ENCODE measurements at regions not wholly inside any gene's neighbourhood (a gene's known extent, or its start where the extent isn't known, plus 50 kb on each side); places are given as distances from the start of the nearest gene placed in this dataset.

GRCh38 chr2:177124371-177124770 is 88.2 kb upstream of the HNRNPA3 start:
- no peaks in the 10 kb centered on the region for H3K27me3 ChIP-seq (ENCODE audit: insufficient read depth, low read length, poor library complexity)
- no peaks in the 10 kb centered on the region for H3K4me1 ChIP-seq (ENCODE audit: control insufficient read depth, low read depth, low read length)
- H3K4me3 ChIP-seq (ENCODE audit: low read length): no peak overlapping the region
- H3K4me2 ChIP-seq (ENCODE audit: low read length): no peak overlapping the region
- H3K36me3 ChIP-seq (ENCODE audit: control insufficient read depth, insufficient read depth, low read length): no peaks in the 10 kb centered on the region
- H4K5ac ChIP-seq (ENCODE audit: low read length): no peak overlapping the region
- no peak overlapping the region for H3K23ac ChIP-seq (ENCODE audit: low read length)
- no peak overlapping the region for H3K9ac ChIP-seq (ENCODE audit: low read length)
- no peak overlapping the region for H3K18ac ChIP-seq (ENCODE audit: low read length)
- H2BK15ac ChIP-seq (replicated peaks; ENCODE audit: low read depth): no peak overlapping the region
- no peaks in the 10 kb centered on the region for H3K79me1 ChIP-seq (ENCODE audit: low read length)
- H2AK5ac ChIP-seq (ENCODE audit: low read length): no peak overlapping the region
- DNase-seq: no peak
- H4K8ac ChIP-seq (ENCODE audit: low read depth, low read length): no peak overlapping the region
- no peak overlapping the region for H3K56ac ChIP-seq (ENCODE audit: low read length)
- no peak overlapping the region for H3K4ac ChIP-seq (ENCODE audit: low read depth, low read length)
- no peak overlapping the region for H3K27ac ChIP-seq (ENCODE audit: low read depth, low read length)
- H3K79me2 ChIP-seq (ENCODE audit: control insufficient read depth, insufficient read depth, low read length): no peaks in the 10 kb centered on the region
- no peak overlapping the region for H2BK5ac ChIP-seq (ENCODE audit: low read length)
- no peak overlapping the region for H2BK120ac ChIP-seq (ENCODE audit: low read depth, low read length)
- no CpG with 5 or more reads among the region's 2 CpGs for WGBS (ENCODE audit: extremely low coverage, insufficient coverage, low lambda C conversion rate)

- no peaks in the 10 kb centered on the region for H3K4me1 ChIP-seq (ENCODE audit: control insufficient read depth, low read depth, low read length)
- DNase-seq: peak; percentile 7
- WGBS (ENCODE audit: extremely low coverage, insufficient coverage, low lambda C conversion rate): no CpG with 5 or more reads among the region's 6 CpGs
Measured at GRCh38 chr2:177127821-177128220, 84.8 kb upstream of the HNRNPA3 start.

GRCh38 chr2:177129610-177130009 is 83.0 kb upstream of the HNRNPA3 start:
- Histone ChIP-seq H3K36me3 (ENCODE audit: control insufficient read depth, insufficient read depth, low read length) (no peaks in the 10 kb centered on the region), H3K23ac (ENCODE audit: low read length) (no peak overlapping the region)
- WGBS (ENCODE audit: extremely low coverage, insufficient coverage, low lambda C conversion rate): no CpG with 5 or more reads among the region's 3 CpGs

More at GRCh38 chr2:177127821-177128220, 84.8 kb upstream of the HNRNPA3 start:
- H3K23ac ChIP-seq (ENCODE audit: low read length): no peak overlapping the region
- H3K18ac ChIP-seq (ENCODE audit: low read length): no peak overlapping the region
- H3K79me1 ChIP-seq (ENCODE audit: low read length): no peaks in the 10 kb centered on the region
- H3K79me2 ChIP-seq (ENCODE audit: control insufficient read depth, insufficient read depth, low read length): no peaks in the 10 kb centered on the region
- H3K4ac ChIP-seq (ENCODE audit: low read depth, low read length): no peak overlapping the region
- no peak overlapping the region for H2BK5ac ChIP-seq (ENCODE audit: low read length)
- H4K5ac ChIP-seq (ENCODE audit: low read length): no peak overlapping the region
- H3K27ac ChIP-seq (ENCODE audit: low read depth, low read length): no peak overlapping the region
- H3K9ac ChIP-seq (ENCODE audit: low read length): no peak overlapping the region
- no peak overlapping the region for H3K4me3 ChIP-seq (ENCODE audit: low read length)
- no peaks in the 10 kb centered on the region for H3K36me3 ChIP-seq (ENCODE audit: control insufficient read depth, insufficient read depth, low read length)
- H2AK5ac ChIP-seq (ENCODE audit: low read length): no peak overlapping the region
- H2BK15ac ChIP-seq (replicated peaks; ENCODE audit: low read depth): no peak overlapping the region
- no peak overlapping the region for H4K8ac ChIP-seq (ENCODE audit: low read depth, low read length)
- H3K4me2 ChIP-seq (ENCODE audit: low read length): no peak overlapping the region
- no peak overlapping the region for H3K56ac ChIP-seq (ENCODE audit: low read length)
- no peak overlapping the region for H2BK120ac ChIP-seq (ENCODE audit: low read depth, low read length)
- no peaks in the 10 kb centered on the region for H3K27me3 ChIP-seq (ENCODE audit: insufficient read depth, low read length, poor library complexity)

GRCh38 chr2:177131858-177132257 is 80.7 kb upstream of the HNRNPA3 start:
- no peak overlapping the region for H2BK5ac ChIP-seq (ENCODE audit: low read length)
- no peak overlapping the region for H2BK15ac ChIP-seq (replicated peaks; ENCODE audit: low read depth)
- DNase-seq: no peak
- H3K36me3 ChIP-seq (ENCODE audit: control insufficient read depth, insufficient read depth, low read length): no peaks in the 10 kb centered on the region
- H4K5ac ChIP-seq (ENCODE audit: low read length): no peak overlapping the region
- H2BK120ac ChIP-seq (ENCODE audit: low read depth, low read length): no peak overlapping the region
- H3K4me3 ChIP-seq (ENCODE audit: low read length): no peak overlapping the region
- no peak overlapping the region for H3K18ac ChIP-seq (ENCODE audit: low read length)
- no peak overlapping the region for H3K4ac ChIP-seq (ENCODE audit: low read depth, low read length)
- H2AK5ac ChIP-seq (ENCODE audit: low read length): no peak overlapping the region
- no peaks in the 10 kb centered on the region for H3K27me3 ChIP-seq (ENCODE audit: insufficient read depth, low read length, poor library complexity)
- H3K23ac ChIP-seq (ENCODE audit: low read length): no peak overlapping the region
- H3K79me2 ChIP-seq (ENCODE audit: control insufficient read depth, insufficient read depth, low read length): no peaks in the 10 kb centered on the region
- no peak overlapping the region for H3K56ac ChIP-seq (ENCODE audit: low read length)
- no peak overlapping the region for H4K8ac ChIP-seq (ENCODE audit: low read depth, low read length)
- no peak overlapping the region for H3K4me2 ChIP-seq (ENCODE audit: low read length)
- H3K4me1 ChIP-seq (ENCODE audit: control insufficient read depth, low read depth, low read length): no peaks in the 10 kb centered on the region
- H3K27ac ChIP-seq (ENCODE audit: low read depth, low read length): no peak overlapping the region
- no peaks in the 10 kb centered on the region for H3K79me1 ChIP-seq (ENCODE audit: low read length)
- no peak overlapping the region for H3K9ac ChIP-seq (ENCODE audit: low read length)

More at GRCh38 chr2:177129610-177130009, 83.0 kb upstream of the HNRNPA3 start:
- H3K79me2 ChIP-seq (ENCODE audit: control insufficient read depth, insufficient read depth, low read length): no peaks in the 10 kb centered on the region
- no peak overlapping the region for H3K9ac ChIP-seq (ENCODE audit: low read length)
- H3K4me2 ChIP-seq (ENCODE audit: low read length): no peak overlapping the region
- no peaks in the 10 kb centered on the region for H3K27me3 ChIP-seq (ENCODE audit: insufficient read depth, low read length, poor library complexity)
- H2BK15ac ChIP-seq (replicated peaks; ENCODE audit: low read depth): no peak overlapping the region
- H3K56ac ChIP-seq (ENCODE audit: low read length): no peak overlapping the region
- no peaks in the 10 kb centered on the region for H3K4me1 ChIP-seq (ENCODE audit: control insufficient read depth, low read depth, low read length)
- no peak overlapping the region for H3K4ac ChIP-seq (ENCODE audit: low read depth, low read length)
- H3K4me3 ChIP-seq (ENCODE audit: low read length): no peak overlapping the region
- H3K18ac ChIP-seq (ENCODE audit: low read length): no peak overlapping the region
- H2AK5ac ChIP-seq (ENCODE audit: low read length): no peak overlapping the region
- H2BK120ac ChIP-seq (ENCODE audit: low read depth, low read length): no peak overlapping the region
- no peak overlapping the region for H2BK5ac ChIP-seq (ENCODE audit: low read length)
- no peak overlapping the region for H4K8ac ChIP-seq (ENCODE audit: low read depth, low read length)
- H3K79me1 ChIP-seq (ENCODE audit: low read length): no peaks in the 10 kb centered on the region
- DNase-seq: no peak
- H3K27ac ChIP-seq (ENCODE audit: low read depth, low read length): no peak overlapping the region
- H4K5ac ChIP-seq (ENCODE audit: low read length): no peak overlapping the region

- Histone ChIP-seq H3K27ac (ENCODE audit: low read depth, low read length) (no peak overlapping the region), H4K5ac (ENCODE audit: low read length) (no peak overlapping the region)
Measured at GRCh38 chr2:177138823-177139222, 73.8 kb upstream of the HNRNPA3 start.

GRCh38 chr2:177141866-177142265 is 70.7 kb upstream of the HNRNPA3 start:
- no peak overlapping the region for H3K4me3 ChIP-seq (ENCODE audit: low read length)
- no peak for DNase-seq
- no peak overlapping the region for H3K9ac ChIP-seq (ENCODE audit: low read length)
- no peaks in the 10 kb centered on the region for H3K79me1 ChIP-seq (ENCODE audit: low read length)
- no peak overlapping the region for H3K4me2 ChIP-seq (ENCODE audit: low read length)
- no CpG with 5 or more reads among the region's 3 CpGs for WGBS (ENCODE audit: extremely low coverage, insufficient coverage, low lambda C conversion rate)
- H2AK5ac ChIP-seq (ENCODE audit: low read length): no peak overlapping the region
- no peaks in the 10 kb centered on the region for H3K79me2 ChIP-seq (ENCODE audit: control insufficient read depth, insufficient read depth, low read length)
- no peak overlapping the region for H3K56ac ChIP-seq (ENCODE audit: low read length)
- H2BK120ac ChIP-seq (ENCODE audit: low read depth, low read length): no peak overlapping the region
- H4K8ac ChIP-seq (ENCODE audit: low read depth, low read length): no peak overlapping the region
- no peaks in the 10 kb centered on the region for H3K4me1 ChIP-seq (ENCODE audit: control insufficient read depth, low read depth, low read length)
- no peak overlapping the region for H3K23ac ChIP-seq (ENCODE audit: low read length)
- H3K27me3 ChIP-seq (ENCODE audit: insufficient read depth, low read length, poor library complexity): no peaks in the 10 kb centered on the region
- no peak overlapping the region for H2BK5ac ChIP-seq (ENCODE audit: low read length)
- no peak overlapping the region for H3K4ac ChIP-seq (ENCODE audit: low read depth, low read length)
- no peak overlapping the region for H4K5ac ChIP-seq (ENCODE audit: low read length)
- H3K18ac ChIP-seq (ENCODE audit: low read length): no peak overlapping the region
- no peaks in the 10 kb centered on the region for H3K36me3 ChIP-seq (ENCODE audit: control insufficient read depth, insufficient read depth, low read length)
- no peak overlapping the region for H2BK15ac ChIP-seq (replicated peaks; ENCODE audit: low read depth)
- no peak overlapping the region for H3K27ac ChIP-seq (ENCODE audit: low read depth, low read length)

More at GRCh38 chr2:177138823-177139222, 73.8 kb upstream of the HNRNPA3 start:
- Histone ChIP-seq H4K8ac (ENCODE audit: low read depth, low read length) (no peak overlapping the region), H2BK5ac (ENCODE audit: low read length) (no peak overlapping the region), H3K4me3 (ENCODE audit: low read length) (no peak overlapping the region), H3K56ac (ENCODE audit: low read length) (no peak overlapping the region), H3K4me2 (ENCODE audit: low read length) (no peak overlapping the region), H3K9ac (ENCODE audit: low read length) (no peak overlapping the region), H3K27me3 (ENCODE audit: insufficient read depth, low read length, poor library complexity) (no peaks in the 10 kb centered on the region), H3K4me1 (ENCODE audit: control insufficient read depth, low read depth, low read length) (no peaks in the 10 kb centered on the region), H3K23ac (ENCODE audit: low read length) (no peak overlapping the region), H2BK15ac (replicated peaks; ENCODE audit: low read depth) (no peak overlapping the region), H2BK120ac (ENCODE audit: low read depth, low read length) (no peak overlapping the region), H2AK5ac (ENCODE audit: low read length) (no peak overlapping the region), H3K4ac (ENCODE audit: low read depth, low read length) (no peak overlapping the region), H3K18ac (ENCODE audit: low read length) (no peak overlapping the region), H3K36me3 (ENCODE audit: control insufficient read depth, insufficient read depth, low read length) (no peaks in the 10 kb centered on the region), H3K79me1 (ENCODE audit: low read length) (no peaks in the 10 kb centered on the region), H3K79me2 (ENCODE audit: control insufficient read depth, insufficient read depth, low read length) (no peaks in the 10 kb centered on the region)
- DNase-seq: no peak
